Calu3 (cell line): ENCODE measurements at regions not wholly inside any gene's neighbourhood (a gene's known extent, or its start where the extent isn't known, plus 50 kb on each side); places are given as distances from the start of the nearest gene placed in this dataset.

Experiments used
- BruUV-seq: library from RNA; stranded (reverse); fragments of 400-500 nt; replicated peaks from 2 replicates; lab custom pipeline; 2021; lab: Mats Ljungman, UMichigan
- CTCF ChIA-PET: fragments of 300-600 bp; sonication (Branson Sonifier 250); formaldehyde crosslinking; loops from one replicate; lab custom pipeline; 2022; ENCODE audit warnings: antibody characterized with exemption; lab: Charles Lee
- DNase-seq: peaks from one replicate; pipeline ENCODE4 v3.0.0; 2022
- H3K27ac Mint-ChIP-seq: one replicate; pipeline ENCODE4 v1.8.0; 2022; ENCODE audit warnings: mixed read lengths; ENCODE audit not compliant: unreplicated experiment
- H3K27me3 Mint-ChIP-seq: one replicate; pipeline ENCODE4 v1.8.0; 2022; ENCODE audit warnings: mixed read lengths; ENCODE audit not compliant: unreplicated experiment
- H3K36me3 Mint-ChIP-seq: one replicate; pipeline ENCODE4 v1.8.0; 2022; ENCODE audit warnings: mild to moderate bottlenecking, moderate library complexity, mixed read lengths; ENCODE audit not compliant: insufficient read depth, unreplicated experiment
- H3K4me1 Mint-ChIP-seq: one replicate; pipeline ENCODE4 v1.8.0; 2022; ENCODE audit warnings: mild to moderate bottlenecking, low read depth, mixed read lengths; ENCODE audit not compliant: unreplicated experiment
- H3K4me3 Mint-ChIP-seq: one replicate; pipeline ENCODE4 v1.8.0; 2022; ENCODE audit warnings: mild to moderate bottlenecking, low read depth, moderate library complexity, mixed read lengths; ENCODE audit not compliant: unreplicated experiment
- H3K9me3 Mint-ChIP-seq: one replicate; pipeline ENCODE4 v1.8.0; 2022; ENCODE audit warnings: low read depth, mixed read lengths; ENCODE audit not compliant: unreplicated experiment
- CTCF ChIP-seq: fragments of 200-600 bp; IDR thresholded peaks from one replicate; pipeline ENCODE4 v1.8.0; 2022; ENCODE audit warnings: antibody characterized with exemption; ENCODE audit not compliant: unreplicated experiment
- intact Hi-C: fragments of 100-400 bp; cut with micrococcal nuclease; formaldehyde crosslinking; loops from one replicate; pipeline ENCODE4 v1.10.0; 2022; ENCODE audit not compliant: unreplicated experiment

GRCh38 chr6:104411302-104411701 is 448.4 kb downstream of the HACE1 start:
- no peak for TF ChIP-seq CTCF
- intact Hi-C loops, result no loop called here
- Mint-ChIP-seq H3K4me1 (no peaks in the 10 kb centered on the region), H3K27ac (no peak overlapping the region), H3K9me3 (no peaks in the 10 kb centered on the region), H3K4me3 (no peak overlapping the region), H3K36me3 (no peaks in the 10 kb centered on the region), H3K27me3 (no peaks in the 10 kb centered on the region)
- CTCF ChIA-PET, result no interaction called here
- DNase-seq, result no peak
- no TSS peak for BruUV-seq

GRCh38 chr6:104409913-104410312 is 449.8 kb downstream of the HACE1 start:
- H3K9me3 Mint-ChIP-seq, result no peaks in the 10 kb centered on the region
- BruUV-seq, result no TSS peak
- CTCF ChIA-PET, result no interaction called here
- no peaks in the 10 kb centered on the region for H3K4me1 Mint-ChIP-seq
- no peak overlapping the region for H3K4me3 Mint-ChIP-seq
- H3K36me3 Mint-ChIP-seq, result no peaks in the 10 kb centered on the region
- no peak for TF ChIP-seq CTCF
- no peak overlapping the region for H3K27ac Mint-ChIP-seq
- intact Hi-C loops, result no loop called here
- DNase-seq, result no peak
- H3K27me3 Mint-ChIP-seq, result no peaks in the 10 kb centered on the region

- no peak for TF ChIP-seq CTCF
- no peak for DNase-seq
- H3K27ac Mint-ChIP-seq, result no peak overlapping the region
- H3K27me3 Mint-ChIP-seq, result no peaks in the 10 kb centered on the region
- intact Hi-C loops, result no loop called here
- no peaks in the 10 kb centered on the region for H3K9me3 Mint-ChIP-seq
- no TSS peak for BruUV-seq
- no peak overlapping the region for H3K4me3 Mint-ChIP-seq
- H3K4me1 Mint-ChIP-seq, result no peaks in the 10 kb centered on the region
- no peaks in the 10 kb centered on the region for H3K36me3 Mint-ChIP-seq
- CTCF ChIA-PET, result no interaction called here
Observed at GRCh38 chr6:104407957-104408356, 451.8 kb downstream of the HACE1 start.

GRCh38 chr6:104404377-104404776 is 455.3 kb downstream of the HACE1 start:
- H3K27me3 Mint-ChIP-seq, result no peaks in the 10 kb centered on the region
- no peak for TF ChIP-seq CTCF
- CTCF ChIA-PET, result no interaction called here
- no peak for DNase-seq
- H3K4me1 Mint-ChIP-seq, result no peaks in the 10 kb centered on the region
- no peak overlapping the region for H3K4me3 Mint-ChIP-seq
- intact Hi-C loops, result no loop called here
- no peaks in the 10 kb centered on the region for H3K36me3 Mint-ChIP-seq
- H3K27ac Mint-ChIP-seq, result no peak overlapping the region
- H3K9me3 Mint-ChIP-seq, result no peaks in the 10 kb centered on the region
- BruUV-seq, result no TSS peak
